H1 (cell line): ENCODE measurements at regions not wholly inside any gene's neighbourhood (a gene's known extent, or its start where the extent isn't known, plus 50 kb on each side); places are given as distances from the start of the nearest gene placed in this dataset.

Source experiments
- CTCF ChIA-PET: fragments of 300-600 bp; sonication (Branson Sonifier 250); formaldehyde crosslinking; loops from one replicate; lab custom pipeline; 2021; ENCODE audit not compliant: partially characterized antibody; lab: Charles Lee
- POLR2A ChIA-PET: fragments of 300-600 bp; sonication (Branson Sonifier 250); formaldehyde crosslinking; loops from one replicate; lab custom pipeline; 2021; ENCODE audit warnings: inconsistent platforms; ENCODE audit not compliant: partially characterized antibody; lab: Charles Lee
- DNase-seq, 2 experiments: peaks; one replicate each; pipeline versions ENCODE4 v3.0.0 to v3.0.0-alpha.2; 2010 to 2022; ENCODE audit warnings: low spot score in 2 of 2, low read depth in 1 of 2, mixed read lengths in 1 of 2
- FAIRE-seq: peaks from 2 replicates; lab custom pipeline; 2011; peaks lifted over from hg19 to GRCh38; lab: Jason Lieb, UNC
- H2AFZ ChIP-seq: 2 replicates; pipeline ENCODE4 v1.8.1; 2012; ENCODE audit warnings: low read length, inconsistent platforms
- H2AK5ac ChIP-seq: 2 replicates; pipeline ENCODE4 v1.6.1; 2013; ENCODE audit warnings: low read depth, low read length
- H2BK120ac ChIP-seq: replicated peaks from 2 replicates; pipeline ENCODE3; 2013; ENCODE audit warnings: low read depth, low read length, inconsistent platforms
- H2BK12ac ChIP-seq: 2 replicates; pipeline ENCODE4 v1.6.1; 2013; ENCODE audit warnings: low read depth, low read length
- H2BK15ac ChIP-seq: 2 replicates; pipeline ENCODE4 v1.6.1; 2013; ENCODE audit warnings: low read length
- H2BK20ac ChIP-seq: 2 replicates; pipeline ENCODE4 v1.6.1; 2013; ENCODE audit warnings: low read length
- H2BK5ac ChIP-seq: 2 replicates; pipeline ENCODE4 v1.6.1; 2013; ENCODE audit warnings: low read depth, low read length
- H3K14ac ChIP-seq: 2 replicates; pipeline ENCODE4 v1.6.1; 2013; ENCODE audit warnings: inconsistent platforms; ENCODE audit not compliant: insufficient read length
- H3K18ac ChIP-seq: 2 replicates; pipeline ENCODE4 v1.6.1; 2013; ENCODE audit warnings: low read length; ENCODE audit errors: extremely low read depth
- H3K23ac ChIP-seq: 2 replicates; pipeline ENCODE4 v1.6.1; 2013; ENCODE audit warnings: inconsistent platforms; ENCODE audit not compliant: insufficient read length
- H3K23me2 ChIP-seq: 2 replicates; pipeline ENCODE4 v1.6.1; 2013; ENCODE audit warnings: low read depth, low read length
- H3K27ac ChIP-seq: 2 replicates; pipeline ENCODE4 v1.6.1; 2011; ENCODE audit warnings: low read depth, low read length, inconsistent platforms
- H3K27me3 ChIP-seq, 4 experiments: replicated peaks in 1 of 4; 1 replicate in 1 of 4; 2 replicates in 3 of 4; pipeline versions ENCODE4 v1.6.1 to v1.8.1; 2011 to 2013; ENCODE audit warnings: low read length in 3 of 4, mild to moderate bottlenecking in 3 of 4, inconsistent platforms in 2 of 4, mixed read lengths in 2 of 4, moderate library complexity in 1 of 4; ENCODE audit not compliant: control insufficient read depth in 3 of 4, insufficient read depth in 3 of 4; ENCODE audit errors: extremely low read depth in 1 of 4
- H3K36me3 ChIP-seq, 4 experiments: 2 replicates each; pipeline versions ENCODE4 v1.6.1 to v1.8.1; 2011 to 2013; ENCODE audit warnings: mild to moderate bottlenecking in 4 of 4, low read length in 3 of 4, moderate library complexity in 2 of 4, control low read depth in 1 of 4, inconsistent platforms in 1 of 4; ENCODE audit not compliant: insufficient read depth in 4 of 4, control insufficient read depth in 2 of 4
- H3K4ac ChIP-seq: replicated peaks from 2 replicates; pipeline ENCODE3; 2013; ENCODE audit warnings: low read length, low read depth, mixed read lengths, inconsistent platforms; ENCODE audit not compliant: insufficient read length
- H3K4me1 ChIP-seq, 4 experiments: replicated peaks in 1 of 4; 1 replicate in 1 of 4; 2 replicates in 3 of 4; pipeline versions ENCODE4 v1.6.1 to v1.8.1; 2011 to 2013; ENCODE audit warnings: low read length in 3 of 4, inconsistent platforms in 2 of 4, mixed read lengths in 1 of 4; ENCODE audit not compliant: insufficient read depth in 4 of 4, control insufficient read depth in 3 of 4
- H3K4me2 ChIP-seq, 2 experiments: 2 replicates each; pipeline versions ENCODE4 v1.6.1 to v1.8.1; 2011 to 2013; ENCODE audit warnings: low read depth in 2 of 2, low read length in 2 of 2, control low read depth in 1 of 2, inconsistent platforms in 1 of 2, mild to moderate bottlenecking in 1 of 2; ENCODE audit not compliant: insufficient read depth in 1 of 2
- H3K4me3 ChIP-seq, 4 experiments: fragments of 200-600, 300-600 bp in 1 of 4; sonication (generic), shearing (Covaris generic), sonication (Bioruptor Twin) in 1 of 4; 2 replicates each; pipeline versions ENCODE4 v1.5.1 to v1.8.1; 2011 to 2016; ENCODE audit warnings: low read length in 4 of 4, low read depth in 3 of 4, control low read depth in 2 of 4, inconsistent platforms in 2 of 4, mild to moderate bottlenecking in 2 of 4, mixed read lengths in 1 of 4, moderate library complexity in 1 of 4; ENCODE audit not compliant: insufficient read depth in 2 of 4; ENCODE audit errors: extremely low read depth in 1 of 4
- H3K56ac ChIP-seq: replicated peaks from 2 replicates; pipeline ENCODE3; 2013; ENCODE audit warnings: low read depth, mild to moderate bottlenecking, mixed read lengths, low read length, inconsistent platforms; ENCODE audit not compliant: insufficient read length
- H3K79me1 ChIP-seq: 2 replicates; pipeline ENCODE4 v1.6.1; 2013; ENCODE audit warnings: low read depth, low read length, control low read depth
- H3K79me2 ChIP-seq, 2 experiments: 2 replicates each; pipeline versions ENCODE4 v1.6.1 to v1.8.1; 2012 to 2013; ENCODE audit warnings: low read length in 2 of 2, mild to moderate bottlenecking in 2 of 2, inconsistent platforms in 1 of 2; ENCODE audit not compliant: insufficient read depth in 2 of 2, control insufficient read depth in 1 of 2
- H3K9ac ChIP-seq, 4 experiments: replicated peaks in 1 of 4; 1 replicate in 1 of 4; 2 replicates in 3 of 4; pipeline versions ENCODE4 v1.6.1 to v1.8.1; 2011 to 2013; ENCODE audit warnings: low read depth in 3 of 4, low read length in 3 of 4, control low read depth in 2 of 4, mild to moderate bottlenecking in 2 of 4, moderate library complexity in 2 of 4, inconsistent platforms in 1 of 4; ENCODE audit errors: extremely low read depth in 1 of 4
- H3K9me3 ChIP-seq, 2 experiments: 2 replicates each; pipeline versions ENCODE4 v1.6.1 to v1.8.1; 2012 to 2013; ENCODE audit warnings: mild to moderate bottlenecking in 2 of 2, moderate library complexity in 2 of 2, control low read depth in 1 of 2, inconsistent platforms in 1 of 2, low read depth in 1 of 2, low read length in 1 of 2, mixed read lengths in 1 of 2; ENCODE audit not compliant: insufficient read depth in 2 of 2
- H4K20me1 ChIP-seq, 2 experiments: replicated peaks in 1 of 2; 2 replicates each; pipeline versions ENCODE3 to v1.8.1; 2011 to 2013; ENCODE audit warnings: inconsistent platforms in 2 of 2, low read length in 2 of 2, mild to moderate bottlenecking in 1 of 2; ENCODE audit not compliant: insufficient read depth in 2 of 2, control insufficient read depth in 1 of 2
- H4K5ac ChIP-seq: 2 replicates; pipeline ENCODE4 v1.6.1; 2013; ENCODE audit warnings: low read length, low read depth, mixed read lengths, inconsistent platforms; ENCODE audit not compliant: insufficient read length
- H4K8ac ChIP-seq: 2 replicates; pipeline ENCODE4 v1.8.0; 2013; ENCODE audit warnings: mild to moderate bottlenecking, moderate library complexity, low read length, inconsistent platforms; ENCODE audit not compliant: insufficient read depth; ENCODE audit errors: extremely low read depth
- H4K91ac ChIP-seq: replicated peaks from 2 replicates; pipeline ENCODE3; 2013; ENCODE audit warnings: low read length, mixed read lengths, inconsistent platforms; ENCODE audit not compliant: insufficient read length
- CHD2 ChIP-seq: IDR thresholded peaks from 2 replicates; pipeline ENCODE4 v1.6.1; 2012; ENCODE audit warnings: low read length, improper control_type of control experiment
- GTF2F1 ChIP-seq: IDR thresholded peaks from 2 replicates; pipeline ENCODE4 v1.6.1; 2012; ENCODE audit warnings: low read depth, low read length, improper control_type of control experiment, borderline replicate concordance
- HDAC2 ChIP-seq, 2 experiments: fragments of 300-600 bp in 1 of 2; sonication (generic) in 1 of 2; IDR thresholded peaks; 2 replicates each; pipeline ENCODE4 v1.6.1; 2011 to 2012; ENCODE audit warnings: low read depth in 2 of 2, low read length in 2 of 2, mild to moderate bottlenecking in 2 of 2, moderate library complexity in 2 of 2, borderline replicate concordance in 1 of 2, inconsistent platforms in 1 of 2
- JUND ChIP-seq: IDR thresholded peaks from 2 replicates; pipeline ENCODE4 v1.6.1; 2011; ENCODE audit warnings: mild to moderate bottlenecking, improper control_type of control experiment, low read length
- SP2 ChIP-seq: IDR thresholded peaks from 2 replicates; pipeline ENCODE4 v1.6.1; 2012; ENCODE audit warnings: mild to moderate bottlenecking, low read length, inconsistent platforms
- WGBS, 2 experiments: shearing (Covaris generic) in 1 of 2; methylation state at CpG; one replicate each; pipeline versions ENCODE4 v1.1.6 to v1.1.7; 2013 to 2015; ENCODE audit warnings: low lambda C conversion rate in 2 of 2, mixed read lengths in 2 of 2, inconsistent platforms in 1 of 2, low coverage in 1 of 2, missing lambda C conversion rate in 1 of 2; ENCODE audit not compliant: insufficient replicate concordance in 2 of 2, insufficient coverage in 1 of 2, insufficient read length in 1 of 2; ENCODE audit errors: extremely low coverage in 1 of 2, missing lambda C conversion rate in 1 of 2; 5-methylcytosine and 5-hydroxymethylcytosine counted together
- TF ChIP-seq, protein P1 (sequence below): IDR thresholded peaks from 2 replicates; pipeline ENCODE4 v1.6.1; 2012; ENCODE audit warnings: inconsistent platforms

DNA sequence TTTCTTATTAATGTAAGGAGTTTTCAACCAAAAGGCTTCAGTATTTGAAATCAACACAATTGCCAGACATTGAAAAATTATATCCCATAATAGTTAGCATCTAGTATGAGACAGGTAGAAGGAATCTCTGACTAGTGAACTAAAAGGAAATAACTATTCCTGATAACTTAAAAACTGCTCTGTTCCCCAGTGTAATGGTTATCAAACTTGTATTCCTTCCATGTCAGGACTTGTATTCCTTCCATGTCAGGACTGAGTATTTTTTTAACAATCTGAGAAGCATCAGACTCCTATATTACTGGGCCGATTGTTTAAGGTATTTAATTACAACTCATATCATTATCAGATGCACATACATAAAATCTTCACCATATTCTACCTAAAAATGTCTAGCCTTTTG, 238.5 kb downstream of the HNMT start:
- Histone ChIP-seq H3K36me3 (no peaks in the 10 kb centered on the region), H3K4me2 (no peak overlapping the region), H2AFZ (no peak overlapping the region), H2BK15ac (no peak overlapping the region), H2BK120ac (no peak overlapping the region), H3K79me1 (no peaks in the 10 kb centered on the region), H2AK5ac (no peak overlapping the region), H3K56ac (no peak overlapping the region), H4K91ac (no peak overlapping the region), H3K4me1 (no peaks in the 10 kb centered on the region), H3K27me3 (no peaks in the 10 kb centered on the region), H3K79me2 (no peaks in the 10 kb centered on the region), H3K23me2 (no peaks in the 10 kb centered on the region), H4K8ac (no peak overlapping the region)
- CTCF ChIA-PET = no interaction called here
- 100% methylated on average over 1 of the region's 1 CpG; no CpG with 5 or more reads in 1 of the 2 experiments for WGBS, 2 experiments
- DNase-seq = no peak
- TF ChIP-seq GTF2F1 (no peak), SP2 (no peak), JUND (no peak), CHD2 (no peak), HDAC2 (IDR thresholded peaks at IDR 0.05; ENCODE audit: borderline replicate concordance in 1 of 2, low read depth in 2 of 2, low read length in 2 of 2) (no peak)
- TF ChIP-seq, protein P1, sequence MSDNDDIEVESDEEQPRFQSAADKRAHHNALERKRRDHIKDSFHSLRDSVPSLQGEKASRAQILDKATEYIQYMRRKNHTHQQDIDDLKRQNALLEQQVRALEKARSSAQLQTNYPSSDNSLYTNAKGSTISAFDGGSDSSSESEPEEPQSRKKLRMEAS = no peak
- TF ChIP-seq, all 59 proteins: peak for 0
- H4K20me1 ChIP-seq = no peaks in the 10 kb centered on the region
- FAIRE-seq = no peak
- H3K23ac ChIP-seq = no peak overlapping the region
- no peak overlapping the region for H2BK12ac ChIP-seq
- H3K14ac ChIP-seq = no peak overlapping the region
- no peak overlapping the region for H4K5ac ChIP-seq
- H3K4me3 ChIP-seq = no peak overlapping the region
- H3K9ac ChIP-seq = no peak overlapping the region
- no peak overlapping the region for H2BK20ac ChIP-seq
- H3K27ac ChIP-seq = no peak overlapping the region
- no peak overlapping the region for H3K4ac ChIP-seq
- H3K18ac ChIP-seq = no peak overlapping the region
- POLR2A ChIA-PET = no interaction called here
- H2BK5ac ChIP-seq = no peak overlapping the region
- no peaks in the 10 kb centered on the region for H3K9me3 ChIP-seq
